Coronary artery (tissue), 2 donors: ENCODE measurements at regions not wholly inside any gene's neighbourhood (a gene's known extent, or its start where the extent isn't known, plus 50 kb on each side); places are given as distances from the start of the nearest gene placed in this dataset.

Experiments used
- DNase-seq: peaks from one replicate; pipeline ENCODE4 v3.0.0-alpha.2; 2017; ENCODE audit warnings: low spot score
- H3K27ac ChIP-seq, 2 donors: fragments of 200-600 bp; sonication (generic); one replicate each; pipeline ENCODE4 v1.5.1; 2016 to 2019
- H3K4me3 ChIP-seq: fragments of 200-600 bp; sonication (generic); 2 replicates; pipeline ENCODE4 v1.5.1; 2016; ENCODE audit warnings: mild to moderate bottlenecking, moderate library complexity
- TF ChIP-seq, protein P1 (sequence below): fragments of 200-600 bp; sonication (generic); IDR thresholded peaks from one replicate; pipeline ENCODE4 v1.5.1; 2019; ENCODE audit warnings: antibody characterized with exemption

DNA sequence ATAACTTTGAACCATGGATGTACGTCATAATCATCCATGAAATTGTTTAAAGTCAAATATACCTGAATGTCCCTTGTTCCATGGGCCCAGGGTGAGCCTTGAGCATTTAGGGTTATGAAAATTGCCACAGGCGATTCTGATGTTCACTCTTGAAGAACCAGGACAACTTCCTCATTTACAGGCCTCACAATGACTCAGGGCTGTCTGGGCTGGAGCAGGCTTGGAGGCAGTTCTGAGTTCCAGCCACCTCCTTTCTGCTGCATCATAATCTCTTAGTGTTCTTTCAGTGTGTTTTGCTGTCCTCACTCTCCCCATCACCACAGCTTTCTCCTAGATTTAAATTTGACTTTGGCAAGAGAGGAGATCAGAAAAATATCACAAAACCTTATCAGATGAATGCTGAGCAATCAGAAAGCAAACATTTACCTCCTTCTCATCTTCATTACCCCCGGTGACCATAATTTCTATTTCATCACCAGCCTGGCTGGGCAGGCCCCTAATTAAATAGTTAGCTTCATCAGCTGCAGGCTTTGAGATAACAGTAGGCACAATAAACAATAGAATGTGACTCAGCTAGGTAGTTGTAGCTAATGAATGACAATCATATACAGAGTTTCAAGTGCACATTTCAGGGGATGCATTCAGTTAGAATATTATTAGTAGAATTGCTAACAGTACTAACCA lies 571.0 kb downstream of the SH2D4B start:
- TF ChIP-seq, protein P1, sequence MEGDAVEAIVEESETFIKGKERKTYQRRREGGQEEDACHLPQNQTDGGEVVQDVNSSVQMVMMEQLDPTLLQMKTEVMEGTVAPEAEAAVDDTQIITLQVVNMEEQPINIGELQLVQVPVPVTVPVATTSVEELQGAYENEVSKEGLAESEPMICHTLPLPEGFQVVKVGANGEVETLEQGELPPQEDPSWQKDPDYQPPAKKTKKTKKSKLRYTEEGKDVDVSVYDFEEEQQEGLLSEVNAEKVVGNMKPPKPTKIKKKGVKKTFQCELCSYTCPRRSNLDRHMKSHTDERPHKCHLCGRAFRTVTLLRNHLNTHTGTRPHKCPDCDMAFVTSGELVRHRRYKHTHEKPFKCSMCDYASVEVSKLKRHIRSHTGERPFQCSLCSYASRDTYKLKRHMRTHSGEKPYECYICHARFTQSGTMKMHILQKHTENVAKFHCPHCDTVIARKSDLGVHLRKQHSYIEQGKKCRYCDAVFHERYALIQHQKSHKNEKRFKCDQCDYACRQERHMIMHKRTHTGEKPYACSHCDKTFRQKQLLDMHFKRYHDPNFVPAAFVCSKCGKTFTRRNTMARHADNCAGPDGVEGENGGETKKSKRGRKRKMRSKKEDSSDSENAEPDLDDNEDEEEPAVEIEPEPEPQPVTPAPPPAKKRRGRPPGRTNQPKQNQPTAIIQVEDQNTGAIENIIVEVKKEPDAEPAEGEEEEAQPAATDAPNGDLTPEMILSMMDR = no peak
- no peak overlapping the region for H3K27ac ChIP-seq
- no peak for DNase-seq
- H3K4me3 ChIP-seq = no peak overlapping the region

DNA sequence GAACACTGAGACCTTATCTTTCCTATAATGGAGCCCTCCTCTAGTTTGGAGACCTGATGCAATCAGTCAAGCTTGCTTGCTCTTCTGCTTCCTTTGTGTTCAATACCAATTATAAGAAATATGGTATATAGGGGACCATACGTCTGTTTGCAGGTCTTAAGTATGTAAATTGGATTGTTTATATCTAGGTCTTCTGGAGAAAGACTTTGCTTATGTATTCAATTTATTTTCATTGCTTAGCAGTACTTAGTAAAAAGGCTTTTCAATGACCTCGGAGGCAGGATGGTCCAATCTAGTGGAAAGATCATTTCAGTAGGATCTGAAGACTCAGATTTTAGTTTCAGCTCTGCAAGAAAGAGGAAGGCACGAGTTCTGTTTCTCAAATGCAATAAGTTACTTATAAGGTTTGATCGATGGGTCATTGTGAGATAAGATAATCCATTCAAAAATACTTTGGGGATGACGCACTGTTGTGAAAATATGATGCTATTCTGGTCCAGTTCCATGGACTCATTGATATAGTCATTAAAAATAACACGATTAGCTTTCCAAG lies 571.6 kb downstream of the SH2D4B start:
- DNase-seq = no peak
- no peak overlapping the region for H3K27ac ChIP-seq

DNA sequence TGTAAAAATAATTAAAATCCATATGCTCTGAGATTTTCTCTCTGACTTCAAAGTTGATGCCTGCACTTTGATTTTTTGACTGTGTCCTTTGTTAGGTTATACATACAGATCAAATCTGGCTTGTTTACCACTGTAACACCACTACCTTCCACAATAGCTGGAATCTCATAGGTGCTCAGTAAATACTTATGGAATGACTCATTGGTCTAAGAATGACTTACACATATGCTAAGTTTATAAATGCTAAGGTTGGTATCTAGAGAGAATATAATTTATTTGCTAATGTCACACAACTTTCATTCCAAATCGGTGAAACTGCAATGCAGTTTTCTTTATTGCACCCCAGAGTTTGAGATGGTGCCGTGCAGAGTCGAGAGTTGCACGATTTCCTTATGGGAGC lies 578.5 kb downstream of the SH2D4B start:
- TF ChIP-seq, protein P1 = no peak
- H3K27ac ChIP-seq = no peak overlapping the region
- H3K4me3 ChIP-seq = no peak overlapping the region
- no peak for DNase-seq

More for the DNA sequence above, 571.6 kb downstream of the SH2D4B start:
- no peak overlapping the region for H3K4me3 ChIP-seq
- TF ChIP-seq, protein P1 = no peak

DNA sequence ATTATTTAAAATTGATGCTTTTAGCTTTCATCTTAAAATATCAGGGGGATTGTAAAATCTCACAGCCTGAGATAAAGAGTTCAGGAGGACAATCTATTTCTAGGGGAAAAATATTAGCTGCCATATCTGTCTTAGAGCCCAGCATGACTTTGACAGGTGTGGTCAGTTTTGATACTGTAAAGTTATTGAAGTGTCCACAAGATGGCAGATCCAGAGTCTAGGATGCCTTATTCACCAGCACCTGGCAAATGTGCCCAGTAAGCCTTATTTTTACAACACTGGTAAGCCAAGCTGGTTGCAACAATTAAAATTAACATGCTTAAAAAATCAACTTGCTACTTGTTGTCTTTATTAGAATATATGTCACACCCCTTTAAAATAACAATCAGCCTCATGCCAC lies 579.3 kb downstream of the SH2D4B start:
- Histone ChIP-seq H3K27ac (no peak overlapping the region), H3K4me3 (no peak overlapping the region)
- TF ChIP-seq, protein P1 = no peak
- DNase-seq = no peak

DNA sequence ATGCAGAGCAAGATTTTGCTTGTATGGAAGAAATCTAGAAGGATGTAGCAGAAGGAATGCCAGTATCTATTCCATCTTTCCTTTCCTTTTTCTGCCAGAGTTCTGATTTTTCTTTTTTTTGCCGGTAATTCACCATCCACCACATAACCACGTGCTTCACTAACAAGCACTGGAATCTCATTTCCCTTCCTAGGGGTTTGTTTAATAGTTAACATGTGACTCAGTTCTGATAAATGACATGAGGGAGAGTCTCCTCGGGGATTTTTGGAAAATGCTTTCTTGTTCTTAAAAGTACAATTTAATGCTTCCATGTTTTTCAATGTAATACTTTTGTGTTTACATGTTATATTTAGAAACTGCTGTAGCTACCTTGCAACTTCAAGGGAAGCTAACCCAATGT lies 590.2 kb downstream of the SH2D4B start:
- DNase-seq = no peak
- H3K4me3 ChIP-seq = no peak overlapping the region
- TF ChIP-seq, protein P1 = no peak
- no peak overlapping the region for H3K27ac ChIP-seq

DNA sequence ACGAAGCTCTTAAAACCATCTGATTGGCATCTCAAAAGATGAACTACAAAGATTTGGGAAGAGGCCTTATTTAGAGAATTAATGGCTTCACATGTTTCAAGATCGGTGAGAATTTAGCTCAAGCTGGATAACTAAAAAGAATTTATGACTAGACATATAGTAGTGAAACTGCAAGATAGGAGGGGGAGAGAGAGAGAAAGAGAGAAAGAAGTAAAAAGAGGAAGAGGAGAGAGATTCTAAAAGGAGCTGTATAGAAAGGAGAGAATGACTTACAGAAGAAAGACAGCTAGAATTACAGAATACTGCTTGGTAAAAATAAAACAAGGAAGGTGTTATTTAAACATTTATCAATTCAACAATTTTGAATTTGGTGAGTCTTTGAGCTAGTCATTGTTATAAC lies 592.3 kb downstream of the SH2D4B start:
- TF ChIP-seq, protein P1 = no peak
- DNase-seq = no peak
- Histone ChIP-seq H3K4me3 (no peak overlapping the region), H3K27ac (no peak overlapping the region)

DNA sequence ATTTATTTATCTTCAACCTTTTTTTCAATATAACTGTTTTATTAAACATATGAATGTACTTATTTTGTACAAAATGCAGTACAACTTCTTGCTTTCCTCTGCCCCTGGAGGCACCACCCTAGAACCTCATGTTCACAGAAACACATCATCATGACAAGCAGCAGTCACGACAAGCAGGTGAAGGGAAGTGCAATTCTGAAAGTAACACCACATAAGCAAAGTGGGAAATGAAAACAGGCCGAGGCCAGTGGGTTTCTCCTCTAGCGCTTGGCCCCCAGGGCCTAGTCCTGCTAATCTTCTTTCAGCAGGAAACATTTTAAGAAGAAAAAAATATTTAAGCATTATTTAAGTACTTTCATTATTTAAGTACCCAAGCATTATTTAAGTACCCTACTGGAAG lies 598.1 kb downstream of the SH2D4B start:
- Histone ChIP-seq H3K4me3 (no peak overlapping the region), H3K27ac (no peak overlapping the region)
- DNase-seq = no peak
- TF ChIP-seq, protein P1 = no peak
